GM21723 (cell line): ENCODE measurements at regions not wholly inside any gene's neighbourhood (a gene's known extent, or its start where the extent isn't known, plus 50 kb on each side); places are given as distances from the start of the nearest gene placed in this dataset.

ENCODE experiments used
- ATAC-seq: cut with Tn5 transposase; IDR thresholded peaks from one replicate; pipeline ENCODE4 v1.9.1; 2021; ENCODE audit warnings: mild to moderate bottlenecking, moderate library complexity; ENCODE audit not compliant: unreplicated experiment

DNA sequence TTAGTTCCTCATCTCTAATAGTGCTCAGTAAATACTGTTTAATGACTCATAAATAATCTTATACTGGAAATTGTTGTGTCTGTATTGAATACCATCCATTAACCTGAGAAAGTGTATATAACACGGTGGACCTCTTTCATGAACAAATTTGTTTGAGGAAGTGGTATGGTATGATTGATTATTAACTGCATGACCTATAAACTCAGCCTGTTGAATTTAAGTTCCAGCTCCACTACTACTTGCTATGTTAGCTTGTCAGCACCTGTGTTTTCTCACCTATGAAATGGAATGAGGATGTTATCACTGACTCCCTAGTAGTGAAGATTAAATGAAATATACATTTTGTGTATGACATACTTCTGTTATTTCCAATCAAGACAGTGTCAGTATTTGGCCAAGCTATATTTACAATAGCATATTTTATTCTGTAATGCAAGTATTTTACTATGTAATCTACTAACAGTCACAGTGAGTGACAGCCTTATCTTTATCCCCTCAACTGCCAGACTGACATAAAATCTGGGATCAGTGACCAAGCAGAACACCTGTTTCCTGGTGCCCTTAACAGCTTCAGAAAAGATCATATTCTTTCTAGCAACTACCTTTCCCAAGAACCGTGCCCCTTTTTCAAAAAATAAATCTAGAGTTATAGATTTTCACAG, 77.3 kb upstream of the ITGA1 start:
- ATAC-seq: no peak

DNA sequence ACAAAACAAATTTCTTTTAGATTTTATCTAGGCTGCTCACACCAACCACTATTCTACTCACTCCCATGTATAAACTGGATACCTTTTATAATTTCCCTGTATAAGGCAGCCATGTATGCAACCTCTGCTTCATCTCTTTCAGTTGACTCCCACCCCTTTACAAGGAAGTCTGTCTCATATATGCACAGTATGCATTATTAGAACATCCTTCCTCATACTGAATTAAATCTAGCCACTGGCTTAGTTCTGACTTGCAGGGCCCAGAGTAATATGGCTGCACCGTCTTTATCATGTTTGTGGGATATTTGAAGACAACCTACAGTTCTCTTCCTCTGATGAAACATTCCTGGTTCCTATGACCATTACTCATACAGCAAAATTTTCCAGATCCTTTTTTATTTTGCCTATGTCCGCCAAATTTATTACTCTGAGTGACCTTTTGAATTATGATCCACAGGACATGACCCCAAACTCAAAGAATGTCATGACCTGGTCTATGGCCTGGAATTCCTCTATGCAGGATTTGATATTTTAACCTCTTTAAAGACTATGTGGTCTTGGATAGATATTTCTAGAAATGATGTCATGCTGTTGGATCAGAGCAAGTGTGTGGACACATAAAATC, 76.6 kb upstream of the ITGA1 start:
- no peak for ATAC-seq

DNA sequence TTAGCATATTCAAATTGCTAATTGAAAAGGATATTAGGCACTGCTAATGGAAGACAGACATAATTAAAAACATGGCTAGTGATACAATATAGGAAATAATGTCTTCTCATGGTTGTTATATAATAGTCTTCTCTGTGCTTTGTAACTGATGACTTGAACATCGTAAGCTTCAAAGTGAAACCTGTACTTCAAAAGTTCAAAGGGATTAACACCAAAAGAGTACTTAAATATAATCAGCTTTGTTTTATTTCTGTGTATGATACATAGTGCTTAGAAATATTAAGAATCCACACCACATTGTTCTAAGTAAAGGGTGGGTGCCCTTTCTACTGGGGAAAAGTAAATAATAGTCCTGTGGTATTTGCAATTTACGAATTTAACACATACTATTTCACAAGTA, 75.4 kb upstream of the ITGA1 start:
- no peak for ATAC-seq

DNA sequence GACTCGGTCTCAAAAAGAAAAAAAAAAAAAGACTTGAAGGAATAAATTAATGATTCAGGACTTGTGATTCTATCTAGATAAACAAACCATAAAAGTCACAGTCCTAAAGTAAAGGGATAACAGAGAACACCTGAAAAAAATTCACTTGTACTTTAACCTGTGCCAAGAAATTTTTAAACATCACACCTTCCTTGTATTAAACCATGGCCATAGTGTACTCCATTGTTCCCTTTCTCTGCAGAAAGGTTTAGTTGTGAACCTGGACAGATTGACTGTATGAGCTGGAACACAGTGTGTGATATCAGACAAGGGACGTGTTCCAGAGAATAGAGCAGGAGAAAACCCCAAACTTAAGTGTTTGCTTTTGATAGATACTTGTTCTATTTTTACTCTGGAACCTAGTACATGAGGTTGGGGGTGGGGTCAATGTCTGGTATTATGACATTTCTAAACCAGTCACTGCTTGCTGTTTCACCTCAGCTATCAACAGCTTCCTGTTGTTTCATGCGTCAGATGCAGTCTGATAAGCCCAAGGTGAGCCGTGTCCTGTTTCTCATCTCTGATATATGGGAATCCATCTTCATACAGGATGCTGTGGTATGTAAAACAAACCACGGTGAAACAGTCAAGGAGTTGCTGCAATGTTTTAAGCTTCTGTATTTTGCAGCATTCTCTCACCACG, 62.5 kb upstream of the ITGA1 start:
- ATAC-seq: peak; percentile 78

DNA sequence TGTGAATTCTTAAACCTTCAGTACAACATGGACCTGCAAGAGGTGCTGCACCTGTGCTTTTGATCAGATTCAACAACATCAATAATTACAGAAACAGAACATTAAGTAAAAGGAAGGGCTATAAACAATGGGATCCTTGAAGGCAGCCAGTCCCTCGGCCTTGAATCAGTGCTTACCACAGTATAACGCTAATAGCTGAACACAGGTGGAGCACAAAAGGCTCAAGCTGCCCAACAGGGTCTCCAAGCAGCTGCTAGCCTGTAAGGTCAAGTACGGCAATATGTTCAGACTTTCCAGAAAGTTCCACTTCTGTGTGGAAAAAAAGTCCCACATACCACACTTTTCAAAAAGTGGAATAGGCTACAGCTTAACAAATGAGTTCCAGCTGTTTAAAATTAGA, 61.9 kb upstream of the ITGA1 start:
- ATAC-seq: no peak

DNA sequence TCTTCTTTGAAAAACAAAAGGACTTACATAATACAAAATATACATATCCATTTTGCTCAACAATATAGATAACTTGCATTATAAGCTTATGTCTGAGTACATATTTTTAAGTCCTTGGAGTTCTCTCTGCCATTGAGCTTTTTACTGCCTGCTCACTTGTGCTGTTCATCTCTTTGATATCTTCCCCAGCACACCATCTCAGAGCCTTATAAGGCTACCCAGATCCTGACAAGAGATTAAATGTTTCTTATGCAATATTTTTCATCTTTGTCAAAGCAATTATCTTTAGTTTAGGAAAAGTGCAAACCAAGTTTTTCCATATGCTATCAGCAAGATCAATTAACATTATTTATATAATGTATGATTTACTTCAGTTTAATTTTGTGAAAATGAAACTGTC, 60.7 kb upstream of the ITGA1 start:
- ATAC-seq: no peak

DNA sequence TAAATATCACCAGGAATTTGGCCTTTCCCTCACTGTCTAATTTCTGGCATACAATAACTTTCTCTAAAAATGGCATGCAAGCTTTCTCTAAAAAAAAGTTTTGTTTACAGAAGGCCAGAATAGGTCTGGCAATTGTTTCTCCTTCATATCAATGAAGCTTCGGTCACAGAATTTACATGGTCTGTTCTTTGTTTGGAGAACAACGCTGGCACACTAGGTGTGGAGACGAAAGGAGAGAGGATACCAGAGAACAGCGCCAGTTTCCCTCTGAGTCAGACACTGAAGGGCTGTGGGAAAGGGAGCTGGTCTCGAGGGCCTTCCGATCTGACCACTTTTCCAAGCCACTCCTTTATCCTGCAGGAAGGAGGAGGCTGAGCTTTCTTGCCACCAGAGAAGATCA, 60.1 kb upstream of the ITGA1 start:
- ATAC-seq: no peak

DNA sequence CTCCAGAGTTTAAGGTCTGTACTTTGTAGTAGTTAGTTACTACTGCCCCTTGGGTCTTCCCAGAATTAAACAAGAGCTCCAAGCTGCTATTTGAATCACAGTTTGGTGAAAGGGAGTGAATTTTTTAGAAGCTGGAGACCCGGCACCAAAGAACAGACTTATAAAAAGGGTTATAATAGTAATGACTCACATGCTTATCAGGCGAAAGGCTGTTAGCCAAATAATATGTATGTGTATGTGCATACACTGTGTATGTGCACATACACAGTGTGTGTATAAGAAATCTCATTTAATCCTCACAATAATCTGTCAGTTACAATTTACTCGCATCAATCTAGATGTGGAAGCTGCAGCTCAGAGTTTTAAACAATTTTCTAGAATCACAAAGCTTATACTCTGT, 59.5 kb upstream of the ITGA1 start:
- no peak for ATAC-seq

DNA sequence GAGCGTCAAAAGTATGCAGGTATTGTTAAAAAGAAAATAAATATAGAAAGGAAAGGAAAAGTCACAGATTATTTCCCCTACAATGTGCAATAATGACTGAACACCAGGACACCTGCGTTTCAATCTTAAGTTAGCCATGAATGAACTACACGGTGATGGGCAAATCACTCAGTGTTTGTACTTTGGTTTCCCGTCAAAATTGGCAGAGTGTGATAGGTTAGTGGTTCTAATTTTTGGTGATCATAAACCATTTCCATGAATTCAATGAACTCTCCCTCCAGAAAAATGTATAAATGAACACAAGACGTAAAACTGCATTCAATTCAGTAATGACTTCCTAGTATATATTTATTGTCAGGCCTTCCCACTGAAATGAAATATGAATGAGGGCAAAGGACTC, 59.0 kb upstream of the ITGA1 start:
- no peak for ATAC-seq

DNA sequence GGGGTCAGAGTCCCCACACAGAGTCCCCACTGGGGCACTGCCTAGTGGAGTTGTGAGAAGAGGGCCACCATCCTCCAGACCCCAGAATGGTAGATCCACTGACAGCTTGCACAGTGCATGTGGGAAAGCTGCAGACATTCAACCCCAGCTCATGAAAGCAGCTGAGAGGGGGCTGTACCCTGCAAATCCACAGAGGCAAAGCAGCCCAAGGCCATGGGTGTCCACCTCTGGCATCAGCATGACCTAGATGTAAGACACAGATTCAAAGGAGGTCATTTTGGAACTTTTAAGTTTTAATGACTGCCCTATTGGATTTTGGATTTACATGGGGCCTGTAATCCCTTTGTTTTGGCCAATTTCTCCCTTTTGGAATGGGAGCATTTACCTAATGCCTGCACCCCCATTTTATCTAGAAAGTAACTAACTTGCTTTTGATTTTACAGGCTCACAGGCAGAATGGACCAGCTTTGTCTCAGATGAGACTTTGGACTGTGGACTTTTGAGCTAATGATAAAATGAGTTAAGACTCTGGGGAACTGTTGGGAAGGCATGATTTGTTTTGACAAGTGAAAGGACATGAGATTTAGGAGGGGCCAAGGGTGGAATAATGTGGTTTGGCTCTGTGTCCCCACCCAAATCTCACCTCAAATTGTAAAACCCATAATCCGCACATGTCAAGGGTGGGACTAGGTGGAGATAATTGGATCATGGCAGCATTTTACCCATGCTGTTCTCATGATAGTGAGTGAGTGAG, 56.3 kb upstream of the ITGA1 start:
- no peak for ATAC-seq

DNA sequence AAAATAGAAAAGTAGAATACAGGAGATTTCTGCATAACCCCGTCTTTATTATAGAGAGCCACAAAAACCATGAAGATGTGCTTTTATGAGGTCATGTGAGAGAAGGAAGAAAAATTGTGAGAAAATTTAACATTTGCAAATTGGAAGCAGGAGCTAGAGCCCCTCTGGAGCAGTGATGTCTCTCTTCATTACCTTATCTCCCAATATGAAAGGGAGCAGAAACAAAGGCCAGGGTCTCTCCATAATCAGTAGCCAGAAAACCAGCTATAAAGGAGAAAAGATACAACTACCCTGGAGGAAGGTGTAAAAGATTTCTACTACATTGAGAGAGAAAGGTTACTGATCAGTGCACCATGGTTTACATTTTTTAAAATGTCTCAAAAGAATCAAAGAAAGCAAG, 53.2 kb upstream of the ITGA1 start:
- no peak for ATAC-seq

DNA sequence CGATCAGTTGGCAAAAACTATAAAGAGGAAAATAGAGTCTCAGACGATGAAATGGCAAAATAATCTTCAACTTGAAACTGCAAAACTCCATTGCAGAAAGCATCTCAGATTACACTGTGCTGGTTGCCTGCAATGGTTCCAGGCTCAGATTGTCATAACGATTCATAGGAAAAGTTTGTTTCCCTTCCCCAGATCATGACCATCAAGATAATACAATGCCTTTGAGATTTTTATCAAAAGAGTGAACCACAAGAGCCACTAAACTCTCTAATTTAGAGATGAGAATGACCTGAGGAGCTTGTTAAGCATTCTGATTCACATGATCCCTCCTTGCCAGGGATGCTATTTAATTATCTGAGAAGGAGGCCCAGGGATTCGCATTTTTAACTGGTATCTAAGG, 52.6 kb upstream of the ITGA1 start:
- no peak for ATAC-seq
